Liver (tissue), 8 donors: ENCODE measurements at regions not wholly inside any gene's neighbourhood (a gene's known extent, or its start where the extent isn't known, plus 50 kb on each side); places are given as distances from the start of the nearest gene placed in this dataset.

Source experiments
- DNase-seq: peaks from one replicate; pipeline ENCODE4 v3.0.0-alpha.2; 2017; ENCODE audit warnings: low spot score
- H3K27ac ChIP-seq, 2 donors: one replicate each; pipeline ENCODE4 v1.7.0; 2013; ENCODE audit warnings: inconsistent platforms in 2 of 2, low read length in 2 of 2, control low read depth in 1 of 2, low read depth in 1 of 2, mild to moderate bottlenecking in 1 of 2
- H3K27me3 ChIP-seq, 4 donors: one replicate each; pipeline versions ENCODE4 v1.6.1 to v1.7.0; 2013; ENCODE audit warnings: low read length in 3 of 4, inconsistent platforms in 1 of 4, mild to moderate bottlenecking in 1 of 4, moderate library complexity in 1 of 4; ENCODE audit not compliant: control insufficient read depth in 4 of 4, insufficient read depth in 4 of 4
- H3K36me3 ChIP-seq, 4 donors: one replicate each; pipeline versions ENCODE4 v1.6.1 to v1.7.0; 2013; ENCODE audit warnings: low read length in 3 of 4, mild to moderate bottlenecking in 3 of 4, low read depth in 1 of 4, moderate library complexity in 1 of 4; ENCODE audit not compliant: control insufficient read depth in 4 of 4, insufficient read depth in 3 of 4
- H3K4me1 ChIP-seq, 4 donors: one replicate each; pipeline versions ENCODE4 v1.6.1 to v1.7.0; 2013; ENCODE audit warnings: low read length in 3 of 4, mild to moderate bottlenecking in 3 of 4, moderate library complexity in 1 of 4; ENCODE audit not compliant: control insufficient read depth in 4 of 4, insufficient read depth in 4 of 4
- H3K4me3 ChIP-seq, 3 donors: one replicate each; pipeline versions ENCODE4 v1.6.1 to v1.7.0; 2013; ENCODE audit warnings: low read length in 3 of 3, control low read depth in 1 of 3, low read depth in 1 of 3, mild to moderate bottlenecking in 1 of 3
- H3K9ac ChIP-seq, 2 donors: one replicate each; pipeline ENCODE4 v1.7.0; 2013; ENCODE audit warnings: low read length in 2 of 2, mild to moderate bottlenecking in 2 of 2, moderate library complexity in 2 of 2, control low read depth in 1 of 2, low read depth in 1 of 2
- H3K9me3 ChIP-seq, 4 donors: one replicate each; pipeline versions ENCODE4 v1.6.1 to v1.7.0; 2013; ENCODE audit warnings: low read length in 3 of 4; ENCODE audit not compliant: control insufficient read depth in 4 of 4
- FOXA1 ChIP-seq: IDR thresholded peaks from 2 replicates; pipeline ENCODE4 v1.6.1; 2016; ENCODE audit warnings: antibody characterized with exemption
- FOXA2 ChIP-seq: IDR thresholded peaks from 2 replicates; pipeline ENCODE4 v1.6.1; 2016; ENCODE audit warnings: antibody characterized with exemption
- GABPA ChIP-seq, 2 donors: IDR thresholded peaks in 1 of 2; conservative IDR thresholded peaks in 1 of 2; 2 replicates each; pipeline ENCODE4 v1.6.1; 2016; ENCODE audit warnings: antibody characterized with exemption in 2 of 2, mild to moderate bottlenecking in 1 of 2, moderate library complexity in 1 of 2
- HNF4A ChIP-seq, 2 donors: conservative IDR thresholded peaks; 2 replicates each; pipeline ENCODE4 v1.6.1; 2016; ENCODE audit warnings: antibody characterized with exemption in 2 of 2, mild to moderate bottlenecking in 2 of 2
- HNF4G ChIP-seq: IDR thresholded peaks from 2 replicates; pipeline ENCODE4 v1.6.1; 2016; ENCODE audit warnings: antibody characterized with exemption
- NR2F2 ChIP-seq: IDR thresholded peaks from 2 replicates; pipeline ENCODE4 v1.6.1; 2016; ENCODE audit warnings: antibody characterized with exemption
- RXRA ChIP-seq, 2 donors: IDR thresholded peaks; 2 replicates each; pipeline ENCODE4 v1.6.1; 2017 to 2018; ENCODE audit warnings: antibody characterized with exemption in 2 of 2, mild to moderate bottlenecking in 1 of 2
- SP1 ChIP-seq: IDR thresholded peaks from 2 replicates; pipeline ENCODE4 v1.6.1; 2018; ENCODE audit warnings: antibody characterized with exemption, mild to moderate bottlenecking
- TAF1 ChIP-seq: conservative IDR thresholded peaks from 2 replicates; pipeline ENCODE4 v1.6.1; 2016; ENCODE audit warnings: antibody characterized with exemption, mild to moderate bottlenecking
- YY1 ChIP-seq: IDR thresholded peaks from 2 replicates; pipeline ENCODE4 v1.6.1; 2016; ENCODE audit warnings: antibody characterized with exemption, mild to moderate bottlenecking
- WGBS: extraction: QIAGEN DNeasy Blood & Tissue Kit; methylation state at CpG from one replicate; pipeline ENCODE4 v1.1.7; 2013; 5-methylcytosine and 5-hydroxymethylcytosine counted together
- TF ChIP-seq, protein P1 (sequence below): fragments of 150-350 bp; IDR thresholded peaks from 2 replicates; pipeline ENCODE4 v1.5.1; 2017; ENCODE audit warnings: improper control_type of control experiment, low read depth, low read length; ENCODE audit not compliant: missing input control
- TF ChIP-seq, protein P2 (sequence below): IDR thresholded peaks from 2 replicates; pipeline ENCODE4 v1.6.1; 2016; ENCODE audit warnings: antibody characterized with exemption
- TF ChIP-seq, protein P3 (sequence below): IDR thresholded peaks from 2 replicates; pipeline ENCODE4 v1.6.1; 2016; ENCODE audit warnings: antibody characterized with exemption
- TF ChIP-seq, protein P4 (sequence below): IDR thresholded peaks from 2 replicates; pipeline ENCODE4 v1.6.1; 2016; ENCODE audit warnings: antibody characterized with exemption, mild to moderate bottlenecking
- donor health status: healthy.
- donor health status: healthy.
- donor health status: healthy.
- donor health status: healthy.
- donor health status: healthy.

DNA sequence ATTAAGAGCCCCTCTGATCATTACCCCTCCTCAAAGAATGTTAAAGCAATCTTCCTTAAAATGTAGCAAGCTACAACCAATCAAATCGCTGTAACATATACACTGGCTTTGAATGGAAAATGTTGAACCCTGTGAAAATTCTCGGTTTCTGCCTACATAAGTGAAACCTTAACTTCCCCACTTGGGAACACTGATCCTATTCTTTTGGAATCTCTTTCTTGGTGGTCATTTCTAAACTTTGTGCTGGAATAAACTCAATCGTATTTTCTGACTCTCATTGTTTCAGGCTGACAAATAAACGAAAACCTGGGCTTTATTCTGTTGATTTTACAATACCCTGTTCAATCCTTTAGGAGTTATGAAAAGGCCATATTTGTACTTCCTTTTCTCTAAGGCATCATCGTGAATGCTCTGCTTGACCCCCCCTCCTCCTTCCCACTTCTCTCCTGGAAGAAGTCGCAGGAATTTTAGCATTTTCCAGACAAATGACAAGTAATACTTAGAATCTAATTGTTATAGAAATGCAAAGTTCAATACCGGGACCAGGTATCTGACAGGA is 155.1 kb upstream of the FAM13C start:
- 62% methylated on average over 7 of the region's 7 CpGs for WGBS
- H3K9ac ChIP-seq: no peak overlapping the region
- H3K4me3 ChIP-seq: no peak overlapping the region
- H3K36me3 ChIP-seq: no peaks in the 10 kb centered on the region
- no peak for DNase-seq
- H3K9me3 ChIP-seq: no peaks in the 10 kb centered on the region
- H3K27me3 ChIP-seq: no peaks in the 10 kb centered on the region
- no peaks in the 10 kb centered on the region for H3K4me1 ChIP-seq
- TF ChIP-seq, protein P1, sequence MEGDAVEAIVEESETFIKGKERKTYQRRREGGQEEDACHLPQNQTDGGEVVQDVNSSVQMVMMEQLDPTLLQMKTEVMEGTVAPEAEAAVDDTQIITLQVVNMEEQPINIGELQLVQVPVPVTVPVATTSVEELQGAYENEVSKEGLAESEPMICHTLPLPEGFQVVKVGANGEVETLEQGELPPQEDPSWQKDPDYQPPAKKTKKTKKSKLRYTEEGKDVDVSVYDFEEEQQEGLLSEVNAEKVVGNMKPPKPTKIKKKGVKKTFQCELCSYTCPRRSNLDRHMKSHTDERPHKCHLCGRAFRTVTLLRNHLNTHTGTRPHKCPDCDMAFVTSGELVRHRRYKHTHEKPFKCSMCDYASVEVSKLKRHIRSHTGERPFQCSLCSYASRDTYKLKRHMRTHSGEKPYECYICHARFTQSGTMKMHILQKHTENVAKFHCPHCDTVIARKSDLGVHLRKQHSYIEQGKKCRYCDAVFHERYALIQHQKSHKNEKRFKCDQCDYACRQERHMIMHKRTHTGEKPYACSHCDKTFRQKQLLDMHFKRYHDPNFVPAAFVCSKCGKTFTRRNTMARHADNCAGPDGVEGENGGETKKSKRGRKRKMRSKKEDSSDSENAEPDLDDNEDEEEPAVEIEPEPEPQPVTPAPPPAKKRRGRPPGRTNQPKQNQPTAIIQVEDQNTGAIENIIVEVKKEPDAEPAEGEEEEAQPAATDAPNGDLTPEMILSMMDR: no peak
- TF ChIP-seq FOXA2: no peak
- no peak for TF ChIP-seq RXRA (IDR thresholded peaks at IDR 0.05)
- no peak for TF ChIP-seq TAF1
- no peak for TF ChIP-seq YY1
- TF ChIP-seq HNF4A (conservative IDR thresholded peaks at IDR 0.05): no peak
- TF ChIP-seq, protein P2, sequence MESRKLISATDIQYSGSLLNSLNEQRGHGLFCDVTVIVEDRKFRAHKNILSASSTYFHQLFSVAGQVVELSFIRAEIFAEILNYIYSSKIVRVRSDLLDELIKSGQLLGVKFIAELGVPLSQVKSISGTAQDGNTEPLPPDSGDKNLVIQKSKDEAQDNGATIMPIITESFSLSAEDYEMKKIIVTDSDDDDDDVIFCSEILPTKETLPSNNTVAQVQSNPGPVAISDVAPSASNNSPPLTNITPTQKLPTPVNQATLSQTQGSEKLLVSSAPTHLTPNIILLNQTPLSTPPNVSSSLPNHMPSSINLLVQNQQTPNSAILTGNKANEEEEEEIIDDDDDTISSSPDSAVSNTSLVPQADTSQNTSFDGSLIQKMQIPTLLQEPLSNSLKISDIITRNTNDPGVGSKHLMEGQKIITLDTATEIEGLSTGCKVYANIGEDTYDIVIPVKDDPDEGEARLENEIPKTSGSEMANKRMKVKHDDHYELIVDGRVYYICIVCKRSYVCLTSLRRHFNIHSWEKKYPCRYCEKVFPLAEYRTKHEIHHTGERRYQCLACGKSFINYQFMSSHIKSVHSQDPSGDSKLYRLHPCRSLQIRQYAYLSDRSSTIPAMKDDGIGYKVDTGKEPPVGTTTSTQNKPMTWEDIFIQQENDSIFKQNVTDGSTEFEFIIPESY: no peak
- no peak for TF ChIP-seq SP1
- TF ChIP-seq, protein P3, sequence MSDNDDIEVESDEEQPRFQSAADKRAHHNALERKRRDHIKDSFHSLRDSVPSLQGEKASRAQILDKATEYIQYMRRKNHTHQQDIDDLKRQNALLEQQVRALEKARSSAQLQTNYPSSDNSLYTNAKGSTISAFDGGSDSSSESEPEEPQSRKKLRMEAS: no peak
- TF ChIP-seq, protein P4, sequence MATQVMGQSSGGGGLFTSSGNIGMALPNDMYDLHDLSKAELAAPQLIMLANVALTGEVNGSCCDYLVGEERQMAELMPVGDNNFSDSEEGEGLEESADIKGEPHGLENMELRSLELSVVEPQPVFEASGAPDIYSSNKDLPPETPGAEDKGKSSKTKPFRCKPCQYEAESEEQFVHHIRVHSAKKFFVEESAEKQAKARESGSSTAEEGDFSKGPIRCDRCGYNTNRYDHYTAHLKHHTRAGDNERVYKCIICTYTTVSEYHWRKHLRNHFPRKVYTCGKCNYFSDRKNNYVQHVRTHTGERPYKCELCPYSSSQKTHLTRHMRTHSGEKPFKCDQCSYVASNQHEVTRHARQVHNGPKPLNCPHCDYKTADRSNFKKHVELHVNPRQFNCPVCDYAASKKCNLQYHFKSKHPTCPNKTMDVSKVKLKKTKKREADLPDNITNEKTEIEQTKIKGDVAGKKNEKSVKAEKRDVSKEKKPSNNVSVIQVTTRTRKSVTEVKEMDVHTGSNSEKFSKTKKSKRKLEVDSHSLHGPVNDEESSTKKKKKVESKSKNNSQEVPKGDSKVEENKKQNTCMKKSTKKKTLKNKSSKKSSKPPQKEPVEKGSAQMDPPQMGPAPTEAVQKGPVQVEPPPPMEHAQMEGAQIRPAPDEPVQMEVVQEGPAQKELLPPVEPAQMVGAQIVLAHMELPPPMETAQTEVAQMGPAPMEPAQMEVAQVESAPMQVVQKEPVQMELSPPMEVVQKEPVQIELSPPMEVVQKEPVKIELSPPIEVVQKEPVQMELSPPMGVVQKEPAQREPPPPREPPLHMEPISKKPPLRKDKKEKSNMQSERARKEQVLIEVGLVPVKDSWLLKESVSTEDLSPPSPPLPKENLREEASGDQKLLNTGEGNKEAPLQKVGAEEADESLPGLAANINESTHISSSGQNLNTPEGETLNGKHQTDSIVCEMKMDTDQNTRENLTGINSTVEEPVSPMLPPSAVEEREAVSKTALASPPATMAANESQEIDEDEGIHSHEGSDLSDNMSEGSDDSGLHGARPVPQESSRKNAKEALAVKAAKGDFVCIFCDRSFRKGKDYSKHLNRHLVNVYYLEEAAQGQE: no peak
- TF ChIP-seq NR2F2: no peak
- TF ChIP-seq FOXA1: no peak
- TF ChIP-seq GABPA (IDR thresholded peaks at IDR 0.05 in 1 of 2, conservative IDR thresholded peaks at IDR 0.05 in 1 of 2): no peak
- no peak for TF ChIP-seq HNF4G
- H3K27ac ChIP-seq: no peak overlapping the region

DNA sequence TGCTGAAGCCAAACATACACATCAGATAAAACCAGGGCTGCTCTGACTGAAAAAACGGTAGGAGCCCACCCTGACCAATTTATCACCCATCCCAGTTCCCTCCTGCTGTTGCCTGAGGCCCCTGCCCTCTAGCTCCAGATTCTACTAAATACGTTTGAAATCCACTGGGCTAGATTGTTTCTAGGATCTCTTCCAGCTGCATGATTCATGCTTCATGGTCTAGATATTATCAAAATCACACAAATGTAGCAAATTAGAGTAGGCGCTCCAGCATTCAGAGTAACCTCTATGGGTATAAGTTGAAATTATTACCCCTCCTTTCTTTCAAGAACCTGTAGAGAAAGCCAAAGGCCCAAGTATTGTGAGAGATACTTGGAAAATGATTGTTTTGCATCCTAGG is 151.2 kb upstream of the FAM13C start:
- no peak overlapping the region for H3K4me3 ChIP-seq
- H3K9ac ChIP-seq: no peak overlapping the region
- no peak overlapping the region for H3K27ac ChIP-seq
- H3K36me3 ChIP-seq: no peaks in the 10 kb centered on the region
- 61% methylated on average over 3 of the region's 3 CpGs for WGBS
- TF ChIP-seq HNF4A (conservative IDR thresholded peaks at IDR 0.05): no peak
- no peaks in the 10 kb centered on the region for H3K27me3 ChIP-seq
- DNase-seq: no peak
- H3K4me1 ChIP-seq: no peaks in the 10 kb centered on the region
- H3K9me3 ChIP-seq: no peaks in the 10 kb centered on the region
